PC-3 (cell line): ENCODE measurements at regions not wholly inside any gene's neighbourhood (a gene's known extent, or its start where the extent isn't known, plus 50 kb on each side); places are given as distances from the start of the nearest gene placed in this dataset.

Experiments
- ATAC-seq: fragments of 200-7000 bp; cut with Tn5 transposase; 2 replicates; pipeline ENCODE4 v1.9.1; 2020; ENCODE audit warnings: mild to moderate bottlenecking, moderate library complexity
- BruUV-seq: library from RNA; stranded (reverse); fragments of 400-500 nt; replicated peaks from 2 replicates; lab custom pipeline; 2021; lab: Mats Ljungman, UMichigan
- CTCF ChIA-PET: fragments of 300-600 bp; sonication (Branson Sonifier 250); formaldehyde crosslinking; loops from one replicate; lab custom pipeline; 2022; ENCODE audit warnings: antibody characterized with exemption; lab: Charles Lee
- POLR2A ChIA-PET: fragments of 300-600 bp; sonication (Branson Sonifier 250); formaldehyde crosslinking; loops from one replicate; lab custom pipeline; 2022; ENCODE audit warnings: antibody characterized with exemption; ENCODE audit not compliant: unreplicated experiment; lab: Charles Lee
- DNase-seq: peaks from one replicate; pipeline ENCODE4 v3.0.0-alpha.2; 2015
- H2AFZ ChIP-seq: fragments of 300-600 bp; sonication (generic); 2 replicates; pipeline ENCODE4 v1.6.0; 2016; ENCODE audit warnings: antibody characterized with exemption, low read length
- H3F3A ChIP-seq: fragments of 300-600 bp; sonication (generic); one replicate; pipeline ENCODE4 v1.6.0; 2017; ENCODE audit warnings: antibody characterized with exemption, low read length, control low read depth, mild to moderate bottlenecking; ENCODE audit not compliant: unreplicated experiment
- H3K27ac ChIP-seq: fragments of 300-600 bp; sonication (generic); 2 replicates; pipeline ENCODE4 v1.5.1; 2016; ENCODE audit warnings: mild to moderate bottlenecking, low read length
- H3K27me3 ChIP-seq: fragments of 300-600 bp; sonication (generic); 2 replicates; pipeline ENCODE4 v1.6.1; 2016; ENCODE audit warnings: low read length, mixed read lengths
- H3K36me3 ChIP-seq: fragments of 300-600 bp; sonication (generic); 2 replicates; pipeline ENCODE4 v1.6.1; 2016; ENCODE audit warnings: low read depth, mixed run types, low read length, mixed read lengths
- H3K4me1 ChIP-seq: fragments of 300-600 bp; sonication (generic); 2 replicates; pipeline ENCODE4 v1.5.1; 2016; ENCODE audit warnings: low read length; ENCODE audit not compliant: insufficient read depth
- H3K4me2 ChIP-seq: fragments of 300-600 bp; sonication (generic); 2 replicates; pipeline ENCODE4 v1.6.0; 2016; ENCODE audit warnings: low read length
- H3K4me3 ChIP-seq: fragments of 300-600 bp; sonication (generic); 2 replicates; pipeline ENCODE4 v1.5.1; 2016; ENCODE audit warnings: mild to moderate bottlenecking, low read length, mixed read lengths
- H3K79me2 ChIP-seq: fragments of 300-600 bp; sonication (generic); 2 replicates; pipeline ENCODE4 v1.6.1; 2017; ENCODE audit warnings: low read length, mixed read lengths
- H3K9ac ChIP-seq: fragments of 300-600 bp; sonication (generic); 2 replicates; pipeline ENCODE4 v1.6.0; 2016; ENCODE audit warnings: mild to moderate bottlenecking, low read length
- H3K9me2 ChIP-seq: fragments of 300-600 bp; sonication (generic); replicated peaks from 2 replicates; pipeline ENCODE4 v1.6.1; 2016; ENCODE audit warnings: mixed run types, low read length, mixed read lengths
- H3K9me3 ChIP-seq: fragments of 300-600 bp; sonication (generic); 2 replicates; pipeline ENCODE4 v1.6.1; 2016; ENCODE audit warnings: low read length, mixed read lengths
- H4K20me1 ChIP-seq: fragments of 300-600 bp; sonication (generic); 2 replicates; pipeline ENCODE4 v1.6.1; 2016; ENCODE audit warnings: low read length, mixed read lengths
- CTCF ChIP-seq: fragments of 300-600 bp; sonication (generic); conservative IDR thresholded peaks from 2 replicates; pipeline ENCODE4 v1.5.1; 2017; ENCODE audit warnings: antibody characterized with exemption, low read depth, mild to moderate bottlenecking, low read length
- EZH2 ChIP-seq: fragments of 300-600 bp; sonication (generic); IDR thresholded peaks from one replicate; pipeline ENCODE4 v1.6.1; 2017; ENCODE audit warnings: antibody characterized with exemption, mild to moderate bottlenecking, low read length; ENCODE audit not compliant: unreplicated experiment
- EZH2phosphoT487 ChIP-seq: fragments of 300-600 bp; sonication (generic); IDR thresholded peaks from 2 replicates; pipeline ENCODE4 v1.6.1; 2018; ENCODE audit warnings: mild to moderate bottlenecking, antibody characterized with exemption, low read length, borderline replicate concordance
- intact Hi-C: fragments of 100-400 bp; cut with micrococcal nuclease; formaldehyde crosslinking; loops from 2 replicates; pipeline ENCODE4 v1.9.0; 2023

DNA sequence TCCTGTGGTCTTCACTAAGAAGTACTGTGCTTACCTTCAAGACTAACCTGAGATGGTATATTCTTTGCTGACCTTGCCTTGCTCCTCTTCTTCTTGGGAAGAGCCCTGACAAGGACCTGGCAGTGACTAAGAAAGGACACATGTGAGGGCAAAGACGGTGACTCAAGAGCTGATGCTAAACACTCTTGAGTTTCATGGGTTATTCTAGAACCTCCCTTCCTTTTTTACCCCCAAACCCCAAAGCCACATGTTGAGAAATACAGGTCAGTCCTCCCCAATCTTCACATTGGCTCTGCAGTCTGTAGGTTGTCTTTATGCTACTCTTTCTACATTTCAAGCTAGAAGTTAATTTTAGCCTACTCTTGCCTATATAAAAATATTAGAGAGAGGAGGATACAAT is 200.6 kb downstream of the SEMA6D start:
- intact Hi-C loops, result no loop called here
- ChIA-PET POLR2A (no interaction called here), CTCF (no interaction called here)
- no peaks in the 10 kb centered on the region for H3F3A ChIP-seq
- H3K9me2 ChIP-seq, result no peaks in the 10 kb centered on the region
- H4K20me1 ChIP-seq, result no peaks in the 10 kb centered on the region
- no peak overlapping the region for H2AFZ ChIP-seq
- TF ChIP-seq EZH2phosphoT487, result no peak
- TF ChIP-seq CTCF, result no peak
- TF ChIP-seq EZH2, result no peak
- no peaks in the 10 kb centered on the region for H3K4me1 ChIP-seq
- ATAC-seq (no peak), DNase-seq (no peak)
- H3K27me3 ChIP-seq, result no peaks in the 10 kb centered on the region
- H3K9ac ChIP-seq, result no peak overlapping the region
- H3K4me3 ChIP-seq, result no peak overlapping the region
- no peak overlapping the region for H3K27ac ChIP-seq
- H3K4me2 ChIP-seq, result no peak overlapping the region
- no peaks in the 10 kb centered on the region for H3K36me3 ChIP-seq
- no peaks in the 10 kb centered on the region for H3K79me2 ChIP-seq
- BruUV-seq, result no TSS peak
- no peaks in the 10 kb centered on the region for H3K9me3 ChIP-seq

GRCh38 chr15:47918877-47919276 is 201.6 kb downstream of the SEMA6D start:
- Histone ChIP-seq H3K4me1 (no peaks in the 10 kb centered on the region), H3F3A (no peaks in the 10 kb centered on the region), H4K20me1 (no peaks in the 10 kb centered on the region), H2AFZ (no peak overlapping the region), H3K4me2 (no peak overlapping the region), H3K9ac (no peak overlapping the region), H3K79me2 (no peaks in the 10 kb centered on the region), H3K9me3 (no peaks in the 10 kb centered on the region), H3K9me2 (no peaks in the 10 kb centered on the region), H3K4me3 (no peak overlapping the region), H3K27me3 (no peaks in the 10 kb centered on the region), H3K36me3 (no peaks in the 10 kb centered on the region), H3K27ac (no peak overlapping the region)
- no peak for DNase-seq
- no peak for ATAC-seq
- intact Hi-C loops, result no loop called here
- POLR2A ChIA-PET, result no interaction called here
- TF ChIP-seq CTCF (no peak), EZH2 (no peak), EZH2phosphoT487 (no peak)
- CTCF ChIA-PET, result no interaction called here
- BruUV-seq, result no TSS peak

- no peaks in the 10 kb centered on the region for H3K36me3 ChIP-seq
- TF ChIP-seq EZH2 (no peak), EZH2phosphoT487 (no peak), CTCF (no peak)
- no peak for ATAC-seq
- no peaks in the 10 kb centered on the region for H3K79me2 ChIP-seq
- no peaks in the 10 kb centered on the region for H4K20me1 ChIP-seq
- CTCF ChIA-PET, result no interaction called here
- no peak overlapping the region for H2AFZ ChIP-seq
- no peak for DNase-seq
- H3K4me3 ChIP-seq, result no peak overlapping the region
- no TSS peak for BruUV-seq
- H3K9ac ChIP-seq, result no peak overlapping the region
- no peaks in the 10 kb centered on the region for H3K4me1 ChIP-seq
- intact Hi-C loops, result no loop called here
- no peaks in the 10 kb centered on the region for H3K27me3 ChIP-seq
- no peaks in the 10 kb centered on the region for H3K9me2 ChIP-seq
- POLR2A ChIA-PET, result no interaction called here
- H3K27ac ChIP-seq, result no peak overlapping the region
- H3K9me3 ChIP-seq, result no peaks in the 10 kb centered on the region
- H3F3A ChIP-seq, result no peaks in the 10 kb centered on the region
- no peak overlapping the region for H3K4me2 ChIP-seq
These were observed 196.4 kb upstream of the SLC24A5 start for GRCh38 chr15:47924381-47924780.
